GM23248 (cell line): ENCODE measurements at regions not wholly inside any gene's neighbourhood (a gene's known extent, or its start where the extent isn't known, plus 50 kb on each side); places are given as distances from the start of the nearest gene placed in this dataset.

Experiments
- DNase-seq: peaks from one replicate; pipeline ENCODE4 v3.0.0-alpha.2; 2015
- H2AFZ ChIP-seq: fragments of 200-600 bp; sonication (generic); 2 replicates; pipeline ENCODE4 v1.6.1; 2016; ENCODE audit warnings: antibody characterized with exemption
- H3F3A ChIP-seq: fragments of 200-600 bp; sonication (generic); 2 replicates; pipeline ENCODE4 v1.6.1; 2016; ENCODE audit warnings: mild to moderate bottlenecking, antibody characterized with exemption, mixed run types; ENCODE audit not compliant: insufficient read depth
- H3K27ac ChIP-seq: fragments of 200-600 bp; sonication (generic); 2 replicates; pipeline ENCODE4 v1.5.1; 2016; ENCODE audit warnings: mild to moderate bottlenecking
- H3K27me3 ChIP-seq: fragments of 200-600 bp; sonication (generic); replicated peaks from 2 replicates; pipeline ENCODE4 v1.6.1; 2016; ENCODE audit warnings: mild to moderate bottlenecking; ENCODE audit not compliant: insufficient read depth
- H3K36me3 ChIP-seq: fragments of 200-600 bp; sonication (generic); 2 replicates; pipeline ENCODE4 v1.6.1; 2016; ENCODE audit warnings: low read depth, mild to moderate bottlenecking
- H3K4me1 ChIP-seq: fragments of 200-600 bp; sonication (generic); 2 replicates; pipeline ENCODE4 v1.6.1; 2016; ENCODE audit warnings: mild to moderate bottlenecking; ENCODE audit not compliant: insufficient read depth
- H3K4me2 ChIP-seq: fragments of 200-600 bp; sonication (generic); one replicate; pipeline ENCODE4 v1.6.1; 2016; ENCODE audit warnings: mild to moderate bottlenecking; ENCODE audit not compliant: unreplicated experiment
- H3K4me3 ChIP-seq: fragments of 200-600 bp; sonication (generic); 2 replicates; pipeline ENCODE4 v1.5.1; 2016; ENCODE audit warnings: mild to moderate bottlenecking
- H3K79me2 ChIP-seq: fragments of 200-600 bp; sonication (generic); 2 replicates; pipeline ENCODE4 v1.6.1; 2016; ENCODE audit warnings: mild to moderate bottlenecking; ENCODE audit not compliant: insufficient read depth
- H3K9ac ChIP-seq: fragments of 200-600 bp; sonication (generic); 2 replicates; pipeline ENCODE4 v1.6.1; 2016; ENCODE audit warnings: mild to moderate bottlenecking
- H3K9me2 ChIP-seq: fragments of 200-600 bp; sonication (generic); 2 replicates; pipeline ENCODE4 v1.6.1; 2016; ENCODE audit warnings: mixed run types, mild to moderate bottlenecking, moderate library complexity; ENCODE audit not compliant: insufficient read depth
- H3K9me3 ChIP-seq: fragments of 200-600 bp; sonication (generic); one replicate; pipeline ENCODE4 v1.6.1; 2017; ENCODE audit warnings: low read depth
- H4K20me1 ChIP-seq: fragments of 200-600 bp; sonication (generic); 2 replicates; pipeline ENCODE4 v1.6.0; 2016; ENCODE audit not compliant: insufficient read depth
- EZH2 ChIP-seq: fragments of 200-600 bp; sonication (generic); IDR thresholded peaks from 2 replicates; pipeline ENCODE4 v1.6.1; 2018; ENCODE audit warnings: antibody characterized with exemption, mild to moderate bottlenecking; ENCODE audit not compliant: insufficient read depth, poor library complexity, severe bottlenecking
- EZH2phosphoT487 ChIP-seq: fragments of 200-600 bp; sonication (generic); IDR thresholded peaks from 2 replicates; pipeline ENCODE4 v1.6.1; 2018; ENCODE audit warnings: antibody characterized with exemption, moderate library complexity, mild to moderate bottlenecking, low read depth; ENCODE audit not compliant: insufficient read depth
- WGBS, 2 experiments: methylation state at CpG; one replicate each; pipeline ENCODE4 v1.1.6; 2015 to 2017; ENCODE audit warnings: low lambda C conversion rate in 2 of 2, low coverage in 1 of 2; ENCODE audit errors: missing lambda C conversion rate in 2 of 2; 5-methylcytosine and 5-hydroxymethylcytosine counted together
- in situ Hi-C: fragments of 300-500 bp; cut with MboI; formaldehyde crosslinking; loops from 2 replicates; pipeline ENCODE4 v1.15.0; 2020

DNA sequence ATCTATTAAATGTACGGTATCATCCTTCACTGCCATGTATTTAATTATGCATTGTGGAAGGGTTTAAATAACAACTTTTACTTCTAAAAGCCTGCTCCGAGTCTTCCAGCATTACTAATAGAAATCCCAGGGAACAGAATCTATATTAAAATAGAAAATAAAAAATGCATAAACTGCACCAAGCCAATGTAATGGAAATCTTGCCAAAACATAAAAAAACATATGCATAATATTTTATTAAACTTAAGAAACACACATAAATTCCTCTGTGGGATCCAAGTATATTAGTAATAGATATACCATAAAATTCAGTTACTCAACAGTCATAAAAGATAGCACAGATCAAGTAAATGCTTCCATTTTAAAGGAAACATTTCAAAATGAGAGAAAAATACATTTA is 175.6 kb downstream of the TDRD15 start:
- Histone ChIP-seq H3K4me2 (no peak overlapping the region), H3F3A (no peaks in the 10 kb centered on the region), H2AFZ (no peak overlapping the region), H4K20me1 (no peaks in the 10 kb centered on the region), H3K4me3 (no peak overlapping the region), H3K9ac (no peak overlapping the region), H3K27ac (no peak overlapping the region), H3K27me3 (no peaks in the 10 kb centered on the region), H3K4me1 (no peaks in the 10 kb centered on the region), H3K79me2 (no peaks in the 10 kb centered on the region), H3K36me3 (no peaks in the 10 kb centered on the region), H3K9me2 (no peaks in the 10 kb centered on the region), H3K9me3 (no peaks in the 10 kb centered on the region)
- no peak for DNase-seq
- WGBS, 2 experiments = 21 to 26% methylated on average over 2 of the region's 2 CpGs
- in situ Hi-C loops = no loop called here
- TF ChIP-seq EZH2phosphoT487 (no peak), EZH2 (no peak)

GRCh38 chr2:21301871-21302455 is 178.2 kb downstream of the TDRD15 start:
- Histone ChIP-seq H3K9me2 (no peaks in the 10 kb centered on the region), H3K79me2 (no peaks in the 10 kb centered on the region), H3K9me3 (no peaks in the 10 kb centered on the region), H3K4me3 (no peak overlapping the region), H3K4me2 (no peak overlapping the region), H3K36me3 (no peaks in the 10 kb centered on the region), H2AFZ (no peak overlapping the region), H3K9ac (no peak overlapping the region), H3F3A (no peaks in the 10 kb centered on the region), H3K27ac (no peak overlapping the region), H3K27me3 (no peaks in the 10 kb centered on the region), H3K4me1 (no peaks in the 10 kb centered on the region), H4K20me1 (no peaks in the 10 kb centered on the region)
- TF ChIP-seq EZH2phosphoT487 (no peak), EZH2 (no peak)
- DNase-seq = no peak
- WGBS, 2 experiments = 8% methylated on average over 1 of the region's 1 CpG
- in situ Hi-C loops = no loop called here

- H3K9me2 ChIP-seq = no peaks in the 10 kb centered on the region
- no peaks in the 10 kb centered on the region for H3K27me3 ChIP-seq
- no peaks in the 10 kb centered on the region for H3F3A ChIP-seq
- H3K9me3 ChIP-seq = no peaks in the 10 kb centered on the region
- no peak overlapping the region for H3K9ac ChIP-seq
- H3K36me3 ChIP-seq = no peaks in the 10 kb centered on the region
- in situ Hi-C loops = no loop called here
- DNase-seq = no peak
- H3K79me2 ChIP-seq = no peaks in the 10 kb centered on the region
- H3K27ac ChIP-seq = no peak overlapping the region
- TF ChIP-seq EZH2 = no peak
- TF ChIP-seq EZH2phosphoT487 = no peak
- H4K20me1 ChIP-seq = no peaks in the 10 kb centered on the region
- WGBS, 2 experiments = 0% methylated on average over 1 of the region's 1 CpG
- no peak overlapping the region for H2AFZ ChIP-seq
- no peaks in the 10 kb centered on the region for H3K4me1 ChIP-seq
- no peak overlapping the region for H3K4me2 ChIP-seq
- no peak overlapping the region for H3K4me3 ChIP-seq
Measured at GRCh38 chr2:21303876-21304275, 180.1 kb downstream of the TDRD15 start.

GRCh38 chr2:21305581-21305980 is 181.8 kb downstream of the TDRD15 start:
- Histone ChIP-seq H2AFZ (no peak overlapping the region), H3K9ac (no peak overlapping the region), H4K20me1 (no peaks in the 10 kb centered on the region), H3K4me1 (no peaks in the 10 kb centered on the region), H3K4me2 (no peak overlapping the region), H3K9me2 (no peaks in the 10 kb centered on the region), H3K4me3 (no peak overlapping the region), H3K9me3 (no peaks in the 10 kb centered on the region), H3K79me2 (no peaks in the 10 kb centered on the region), H3K36me3 (no peaks in the 10 kb centered on the region), H3F3A (no peaks in the 10 kb centered on the region), H3K27ac (no peak overlapping the region), H3K27me3 (no peaks in the 10 kb centered on the region)
- TF ChIP-seq EZH2phosphoT487 (no peak), EZH2 (no peak)
- DNase-seq = no peak
- in situ Hi-C loops = no loop called here
- WGBS, 2 experiments = 24 to 30% methylated on average over 3 of the region's 3 CpGs

GRCh38 chr2:21306235-21306634 is 182.5 kb downstream of the TDRD15 start:
- 16 to 28% methylated on average over 2 of the region's 2 CpGs for WGBS, 2 experiments

More at GRCh38 chr2:21306235-21306634, 182.5 kb downstream of the TDRD15 start:
- H2AFZ ChIP-seq = no peak overlapping the region
- no peak overlapping the region for H3K9ac ChIP-seq
- no peaks in the 10 kb centered on the region for H3K36me3 ChIP-seq
- no peaks in the 10 kb centered on the region for H3K79me2 ChIP-seq
- H3F3A ChIP-seq = no peaks in the 10 kb centered on the region
- no peak overlapping the region for H3K4me2 ChIP-seq
- H3K27ac ChIP-seq = no peak overlapping the region
- DNase-seq = no peak
- no peaks in the 10 kb centered on the region for H3K9me3 ChIP-seq
- H4K20me1 ChIP-seq = no peaks in the 10 kb centered on the region
- H3K9me2 ChIP-seq = no peaks in the 10 kb centered on the region
- no peak overlapping the region for H3K4me3 ChIP-seq
- H3K27me3 ChIP-seq = no peaks in the 10 kb centered on the region
- no peaks in the 10 kb centered on the region for H3K4me1 ChIP-seq
- in situ Hi-C loops = no loop called here
- no peak for TF ChIP-seq EZH2phosphoT487
- TF ChIP-seq EZH2 = no peak
